ENCODE measurements at regions not wholly inside any gene's neighbourhood (a gene's known extent, or its start where the extent isn't known, plus 50 kb on each side); places are given as distances from the start of the nearest gene placed in this dataset.

GRCh38 chr4:30495251-30495650 lies 224.9 kb upstream of the PCDH7 start (continued):
- TF ChIP-seq HMGXB4 (CRISPR knock-in tag; IDR thresholded peaks at IDR 0.05; ENCODE audit: borderline replicate concordance in 1 of 2, low read depth in 1 of 2): no peak

- 36% methylated on average over 3 of the region's 3 CpGs for WGBS (ENCODE audit: low lambda C conversion rate)
- Histone ChIP-seq H3K79me2 (ENCODE audit: insufficient read depth, low read length) (no peaks in the 10 kb centered on the region), H3K4me3 (replicated peaks in 1 of 3; ENCODE audit: insufficient read depth in 1 of 3, low read depth in 2 of 3, low read length in 3 of 3) (no peak overlapping the region), H2AFZ (ENCODE audit: low read length) (no peak overlapping the region), H3K36me3 (replicated peaks in 1 of 2; ENCODE audit: control insufficient read depth in 1 of 2, insufficient read depth in 2 of 2, low read length in 2 of 2) (no peaks in the 10 kb centered on the region), H3K9ac (ENCODE audit: insufficient read depth, low read depth, low read length) (no peak overlapping the region), H3K27me3 (ENCODE audit: control insufficient read depth in 1 of 2, insufficient read depth in 2 of 2, low read length in 2 of 2) (no peaks in the 10 kb centered on the region), H3K9me3 (ENCODE audit: low read length) (peaks cover 57% of the 10 kb centered on the region), H3K4me1 (ENCODE audit: insufficient read depth, low read length) (no peaks in the 10 kb centered on the region), H3K27ac (ENCODE audit: extremely low read length, insufficient read depth, low read length) (no peak overlapping the region), H4K20me1 (ENCODE audit: insufficient read depth, low read length) (no peaks in the 10 kb centered on the region), H3K4me2 (ENCODE audit: low read depth, low read length) (no peak overlapping the region)
- FAIRE-seq: no peak
- in situ Hi-C loops (cut with HindIII; ENCODE audit: extremely low pct_ligation_motif_present, low pct_unique_long_range_greater_than_20kb): no loop called here
- CTCF ChIA-PET (ENCODE audit: low intra/inter-chr PET ratio, low total read pairs): no interaction called here
- no peak for TF ChIP-seq ZNF205 (CRISPR knock-in tag; IDR thresholded peaks at IDR 0.05)
- TF ChIP-seq ELF1 (CRISPR knock-in tag; IDR thresholded peaks at IDR 0.05): no peak
- no peak for TF ChIP-seq ZNF609 (CRISPR knock-in tag; IDR thresholded peaks at IDR 0.05; ENCODE audit: borderline replicate concordance)
- no peak for TF ChIP-seq PHF8 (CRISPR knock-in tag; IDR thresholded peaks at IDR 0.05)
- no peak for TF ChIP-seq ZNF782 (CRISPR knock-in tag; IDR thresholded peaks at IDR 0.05; ENCODE audit: borderline replicate concordance)
- TF ChIP-seq ZFP1 (CRISPR knock-in tag; IDR thresholded peaks at IDR 0.05): no peak
- TF ChIP-seq TBL1XR1 (IDR thresholded peaks at IDR 0.05; ENCODE audit: borderline replicate concordance, low read length, partially characterized antibody): no peak
- no peak for TF ChIP-seq MEF2D (CRISPR knock-in tag; IDR thresholded peaks at IDR 0.05)
- no peak for DNase-seq (ENCODE audit: low spot score)
- no peak for ATAC-seq
- POLR2A ChIA-PET: no interaction called here
- BruUV-seq (replicated peaks): no TSS peak
- intact Hi-C loops (cut with micrococcal nuclease; ENCODE audit: unreplicated experiment): no loop called here
Observed at GRCh38 chr4:30495651-30496310, 224.4 kb upstream of the PCDH7 start.
